NCI-H510A treated with DMSO at 0.1 percent for 48 hours (cell line): ENCODE measurements at regions not wholly inside any gene's neighbourhood (a gene's known extent, or its start where the extent isn't known, plus 50 kb on each side); places are given as distances from the start of the nearest gene placed in this dataset.

Experiments used
- DNase-seq: peaks from one replicate; lab custom pipeline; 2025; lab: John Stamatoyannopoulos, UW

DNA sequence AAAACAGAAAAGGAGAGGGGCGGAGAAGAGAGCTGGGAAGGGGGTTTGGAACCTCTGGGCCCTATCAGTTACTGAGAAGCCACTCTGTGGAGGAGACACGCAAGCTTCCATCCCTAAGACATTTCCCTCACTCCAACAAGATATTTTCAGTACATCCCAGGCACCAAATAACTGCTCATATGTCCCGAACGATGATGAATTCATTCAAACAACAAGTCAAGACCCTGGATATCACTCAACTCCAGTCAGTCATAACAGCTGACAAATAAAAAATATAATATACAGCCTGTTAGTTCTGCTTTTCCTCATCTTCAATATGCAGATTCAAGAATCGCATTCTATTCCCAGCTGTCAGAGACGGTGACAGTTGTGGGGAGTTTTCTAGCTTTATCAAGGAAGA lies 104.0 kb upstream of the ZFHX3 start:
- no peak for DNase-seq

DNA sequence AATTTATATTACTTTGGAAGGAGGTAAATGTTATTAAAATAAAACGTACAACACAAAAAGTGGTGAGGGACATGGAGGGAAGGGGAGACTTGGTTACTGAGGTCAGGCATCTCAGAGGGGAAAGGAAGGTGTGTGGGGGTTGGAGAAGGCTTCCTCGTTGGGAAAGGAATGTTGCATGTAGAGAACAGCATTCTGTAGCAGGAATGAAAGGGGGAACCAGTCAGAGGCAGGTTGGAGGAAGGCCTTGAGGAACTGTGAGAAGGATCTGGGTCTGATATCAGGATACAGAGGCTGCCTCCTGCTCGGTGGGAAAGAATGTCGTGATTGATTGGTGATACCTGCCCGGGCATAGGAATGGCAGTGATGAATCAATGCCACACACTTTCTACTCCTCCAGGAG lies 103.3 kb upstream of the ZFHX3 start:
- no peak for DNase-seq

DNA sequence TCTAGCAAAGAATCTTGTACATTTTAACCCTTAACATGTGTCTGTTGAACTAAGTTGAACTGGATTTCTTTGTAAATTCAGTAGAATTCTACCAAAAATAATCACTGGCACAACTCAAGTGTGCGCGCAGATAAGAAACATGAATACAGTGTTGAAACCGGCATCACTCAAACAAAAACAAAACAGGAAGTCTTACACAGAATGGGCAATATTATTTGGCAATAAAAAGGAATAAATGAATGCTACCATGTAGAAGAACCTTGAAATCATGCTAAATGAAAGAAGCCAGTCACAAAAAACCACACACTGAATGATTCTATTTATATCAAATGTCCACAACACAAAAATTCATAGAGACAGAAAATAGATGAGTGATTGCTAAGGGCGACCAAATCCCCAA lies 102.9 kb upstream of the ZFHX3 start:
- DNase-seq = no peak

DNA sequence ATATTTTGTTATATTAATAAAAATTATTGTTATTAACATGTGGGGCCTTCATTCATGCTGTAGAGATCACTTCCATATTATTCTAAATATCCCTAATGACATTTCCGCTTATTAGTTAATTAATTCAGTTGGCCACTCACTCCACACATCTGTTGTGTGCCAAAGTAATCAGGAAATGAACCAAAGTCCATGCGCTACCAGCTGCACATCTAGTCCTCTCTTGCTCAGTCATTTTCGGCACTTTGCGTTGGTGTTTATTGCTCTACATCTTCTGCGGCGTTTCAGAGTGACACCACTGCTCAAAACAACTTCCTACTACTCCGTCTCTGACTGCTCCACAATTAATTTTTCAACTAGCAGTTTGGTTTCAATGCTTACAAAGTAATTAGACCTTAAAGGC lies 101.4 kb upstream of the ZFHX3 start:
- DNase-seq = peak; percentile 70

DNA sequence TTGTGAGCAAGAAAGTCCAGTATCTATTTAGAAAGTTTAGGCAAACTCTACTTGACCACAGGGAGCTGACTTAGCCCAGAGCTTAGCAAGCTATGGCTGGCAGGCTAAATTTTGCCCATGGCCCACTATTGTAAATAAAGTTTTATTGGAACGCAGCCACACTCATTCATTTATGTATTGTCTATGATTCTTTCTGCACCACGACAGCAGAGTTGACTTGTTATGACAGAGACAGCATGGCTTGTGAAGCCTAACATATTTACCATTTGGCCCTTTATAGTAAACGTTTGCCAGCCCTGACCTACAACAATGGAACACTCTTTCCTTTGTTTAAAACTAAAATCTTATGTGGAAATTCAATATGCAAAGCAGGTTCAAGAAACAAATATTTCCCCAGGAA lies 100.0 kb upstream of the ZFHX3 start:
- no peak for DNase-seq

DNA sequence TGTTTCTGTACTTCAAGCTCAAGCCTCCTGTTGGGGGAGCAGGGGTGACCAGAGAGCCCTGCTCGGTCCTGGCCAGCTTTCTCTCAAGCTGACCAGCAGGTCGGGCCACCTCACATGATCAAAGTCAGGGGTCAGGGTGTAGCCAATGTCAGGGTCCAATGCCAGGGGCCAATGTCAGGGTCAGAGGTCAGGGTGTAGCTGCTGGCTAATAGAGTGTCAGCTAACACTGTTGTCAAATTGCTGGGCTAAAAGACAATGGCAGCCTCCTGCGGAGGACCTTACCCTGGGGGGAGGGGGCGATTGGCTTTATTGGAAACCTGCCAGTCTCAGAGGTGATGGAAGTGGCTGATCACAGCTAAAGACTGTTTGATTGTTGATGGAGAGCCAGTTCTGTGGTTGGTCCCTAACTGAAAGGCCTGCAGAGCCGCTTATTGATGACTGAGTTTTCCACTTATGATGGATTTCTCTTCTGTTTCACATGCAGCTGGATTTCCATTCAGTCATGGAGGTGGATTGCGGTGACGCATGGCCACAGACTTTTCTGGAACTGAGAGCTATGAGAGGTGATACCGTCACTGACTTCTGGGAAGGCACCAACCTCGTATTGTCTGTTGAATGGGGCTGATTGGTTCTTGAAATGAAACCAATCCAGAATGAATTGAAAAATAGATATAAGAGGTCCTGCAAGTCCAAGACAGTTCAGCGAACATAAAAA lies 97.4 kb upstream of the ZFHX3 start:
- no peak for DNase-seq

DNA sequence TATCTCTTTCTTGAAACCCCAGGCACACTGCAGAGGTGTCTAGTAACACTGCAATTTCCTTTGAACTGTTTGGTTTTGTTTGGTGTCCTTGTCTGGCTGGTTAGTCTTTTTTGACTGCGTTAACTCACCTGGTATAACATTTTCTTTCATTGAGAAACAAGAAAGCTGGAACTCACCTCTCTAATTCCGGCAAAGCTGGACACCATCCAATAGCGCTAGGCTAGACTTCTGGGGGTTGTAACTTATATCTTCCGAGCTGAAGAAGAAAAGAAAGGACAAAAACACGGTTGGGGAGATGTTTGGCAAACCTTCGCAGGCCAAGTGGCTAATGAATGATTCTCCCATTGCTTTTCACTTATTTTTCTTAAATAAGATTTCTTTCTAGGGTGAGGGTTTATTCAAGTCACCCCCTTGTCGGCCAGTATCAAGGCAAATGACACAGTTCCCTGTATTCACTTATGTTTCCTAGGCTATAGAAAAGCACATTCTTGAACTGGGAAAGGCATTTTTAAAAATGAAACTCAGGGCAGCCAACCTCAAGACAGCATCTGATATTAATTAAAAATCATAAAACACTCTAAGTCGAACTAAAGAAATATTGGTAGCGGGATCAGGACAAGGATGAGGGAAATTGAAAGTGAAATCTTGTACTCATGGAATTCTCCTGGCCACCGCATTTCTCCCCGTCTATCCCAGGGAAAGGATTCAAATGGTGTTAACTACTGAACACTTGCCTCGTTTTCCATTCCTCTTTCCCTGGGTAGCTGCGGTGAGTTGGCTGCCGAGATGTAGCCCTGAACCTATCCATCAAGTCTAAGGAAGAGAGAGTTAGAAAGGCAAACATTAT lies 95.9 kb upstream of the ZFHX3 start:
- no peak for DNase-seq

DNA sequence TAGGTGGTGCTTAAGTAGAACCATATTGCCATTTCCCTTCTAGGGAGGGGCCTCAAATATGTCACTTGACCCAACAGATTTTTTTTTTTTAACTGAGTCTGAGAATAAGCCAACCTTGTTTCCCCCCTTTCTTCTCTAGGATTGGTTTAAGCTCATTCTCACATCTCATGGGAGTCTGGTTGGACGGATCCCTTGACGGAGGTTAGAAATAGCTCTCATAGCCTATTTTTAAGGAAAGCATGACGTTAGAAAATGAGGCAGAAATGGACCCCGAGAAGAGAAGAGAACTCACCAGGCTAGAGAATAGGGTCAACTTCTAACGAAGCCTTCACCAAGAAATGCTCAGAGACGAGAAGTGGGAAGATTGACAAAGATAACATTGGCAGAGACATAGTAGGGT lies 95.1 kb upstream of the ZFHX3 start:
- no peak for DNase-seq

DNA sequence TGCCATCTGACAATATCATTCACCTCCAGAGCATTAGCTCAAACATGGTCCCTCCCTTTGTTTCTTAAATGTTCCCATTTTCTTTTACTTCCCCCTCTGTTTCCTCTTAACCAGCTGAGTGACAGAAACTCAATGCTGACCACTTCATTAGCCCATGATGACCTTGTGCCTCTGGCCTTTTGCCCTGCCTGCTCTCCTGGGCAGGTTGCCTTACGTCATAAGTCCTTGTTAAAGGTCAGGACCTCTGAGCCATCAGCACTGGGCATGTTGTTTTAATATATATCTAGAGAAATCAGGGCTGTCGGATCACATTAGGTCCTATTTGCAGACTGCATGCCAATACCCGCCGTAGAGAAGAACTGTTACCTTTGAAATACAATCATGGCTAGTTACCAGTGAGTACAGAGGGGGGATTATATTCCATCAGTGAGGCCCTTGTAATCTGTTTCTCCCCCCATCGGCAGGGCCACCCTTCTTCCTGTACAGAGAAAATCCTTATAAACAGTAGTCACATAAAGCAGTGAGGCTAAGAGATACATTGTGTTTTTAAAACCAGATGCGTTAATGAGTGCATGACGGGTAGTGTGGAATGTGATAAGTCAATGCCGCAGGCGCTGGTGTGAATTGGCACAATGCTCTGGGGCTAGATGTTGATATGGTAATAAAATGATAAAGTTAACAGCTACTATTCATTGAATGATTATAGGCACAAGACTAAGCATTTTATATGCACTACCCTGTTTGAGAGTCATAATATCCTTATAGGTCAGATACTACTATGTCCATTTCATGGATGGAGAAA lies 94.3 kb upstream of the ZFHX3 start:
- no peak for DNase-seq

DNA sequence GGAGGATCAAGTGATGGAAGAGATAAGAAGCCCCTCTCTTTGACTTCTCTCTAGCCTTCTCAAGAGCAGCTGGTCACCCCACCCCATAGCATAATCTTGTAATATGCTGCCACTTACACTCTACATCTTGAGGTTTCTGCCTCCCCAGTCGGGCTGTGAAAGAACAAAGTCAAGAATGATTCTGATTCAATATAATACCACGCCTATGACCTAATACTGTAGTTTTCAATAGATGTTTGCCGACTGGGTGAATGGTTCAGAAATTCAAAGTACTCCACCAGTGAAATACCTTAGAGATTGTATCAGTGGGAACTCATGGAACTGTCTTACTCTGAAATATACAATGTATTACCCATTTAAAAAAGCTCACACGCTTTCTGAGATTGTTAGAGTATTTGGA lies 93.0 kb upstream of the ZFHX3 start:
- DNase-seq = no peak

DNA sequence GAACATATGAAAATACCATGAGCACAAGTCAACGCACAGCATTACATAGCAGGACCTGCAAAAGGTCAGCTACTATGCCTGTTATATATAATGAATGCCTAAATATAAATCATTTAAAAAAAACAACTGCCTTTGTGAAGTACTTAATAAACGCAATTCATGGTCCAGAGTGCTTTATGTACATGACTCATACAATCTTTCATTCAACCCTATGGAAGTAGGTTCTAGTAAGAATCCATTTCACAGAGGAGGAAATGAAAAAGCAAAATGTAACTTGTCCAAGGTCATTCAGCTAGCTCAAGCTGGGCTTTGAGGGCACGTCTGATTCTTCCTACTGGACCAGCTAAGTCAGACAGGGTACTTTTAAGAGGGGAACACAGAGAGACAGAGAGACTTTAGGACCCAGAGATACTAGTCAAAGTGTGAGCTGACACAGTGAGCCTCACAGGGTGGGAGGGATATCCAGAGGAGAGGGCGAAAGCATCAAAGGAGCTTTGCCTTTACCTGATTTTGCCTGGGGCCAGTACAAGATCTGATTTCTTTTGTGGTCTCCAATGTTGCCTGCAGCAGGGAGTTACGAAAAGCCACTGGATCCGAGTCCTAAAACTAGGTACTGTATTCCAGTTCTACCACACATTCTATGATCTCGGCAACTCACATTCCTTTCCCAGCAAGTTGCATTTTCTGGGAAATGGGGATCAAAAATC lies 83.4 kb upstream of the ZFHX3 start:
- no peak for DNase-seq

DNA sequence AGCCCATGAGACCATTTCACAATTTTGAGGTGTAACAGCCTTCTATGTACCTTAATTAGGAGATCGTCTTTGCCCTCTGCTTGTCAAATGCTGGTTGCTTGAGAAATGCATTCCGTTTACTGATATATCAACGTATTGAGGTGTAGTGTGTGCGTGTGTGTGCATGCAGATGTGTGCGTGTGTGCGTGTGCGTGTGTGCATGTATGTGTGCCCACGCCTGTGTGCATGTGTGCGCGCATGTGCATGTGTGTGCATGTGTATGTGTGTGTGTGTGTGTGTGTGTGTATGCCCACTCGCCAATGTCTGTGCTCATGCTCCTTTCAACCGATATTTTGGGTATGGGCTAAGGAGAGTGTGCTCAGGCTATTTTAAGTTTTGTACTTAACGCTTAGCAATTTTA lies 81.5 kb upstream of the ZFHX3 start:
- DNase-seq = no peak

DNA sequence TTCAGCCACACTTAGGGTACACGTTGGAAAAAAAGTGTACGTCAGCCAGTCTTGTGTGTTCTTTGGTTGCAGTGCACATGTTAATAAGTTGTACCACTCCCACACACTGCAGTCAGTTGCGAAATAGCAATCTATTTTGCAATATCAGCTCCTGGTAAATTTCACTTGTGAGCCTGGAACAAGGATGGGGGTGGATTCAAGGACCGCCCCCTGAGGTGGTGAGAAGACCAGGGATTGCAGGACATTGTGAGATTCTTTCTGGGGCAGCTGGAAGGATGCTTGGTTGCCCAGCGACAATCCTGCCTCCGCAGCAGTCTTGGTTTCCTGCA lies 78.6 kb upstream of the ZFHX3 start:
- DNase-seq = no peak

DNA sequence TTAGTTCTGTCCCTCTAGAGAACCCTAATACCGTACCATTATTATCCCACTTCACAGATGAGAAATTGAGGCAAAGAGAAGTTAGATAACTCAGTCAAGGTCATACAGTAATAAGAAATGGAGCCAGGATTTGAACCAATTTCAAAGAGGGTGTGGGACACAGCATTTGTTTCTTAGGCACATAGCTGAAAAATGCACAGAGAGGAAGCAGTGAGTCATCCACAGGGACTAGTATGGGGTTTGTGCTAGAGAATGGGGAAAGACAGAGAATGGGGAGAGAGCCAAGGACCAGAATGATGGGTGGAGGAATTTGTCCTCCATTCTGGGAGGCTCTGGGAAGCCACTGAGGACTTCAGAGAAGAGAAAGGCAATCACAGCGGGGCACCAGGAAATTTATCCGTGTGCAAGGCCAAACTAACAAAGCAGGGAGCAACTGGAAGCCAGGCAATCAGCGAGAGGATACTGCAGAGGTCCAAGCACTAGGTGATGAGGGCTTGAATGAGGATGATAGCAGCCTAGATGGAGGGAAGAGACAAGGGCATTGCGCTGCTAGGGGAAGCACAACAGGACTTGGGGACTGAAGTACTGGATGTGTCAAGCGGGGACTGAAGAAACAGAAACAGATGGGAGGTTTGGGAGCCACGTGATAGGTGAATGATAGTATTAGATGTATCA lies 78.1 kb upstream of the ZFHX3 start:
- DNase-seq = no peak

DNA sequence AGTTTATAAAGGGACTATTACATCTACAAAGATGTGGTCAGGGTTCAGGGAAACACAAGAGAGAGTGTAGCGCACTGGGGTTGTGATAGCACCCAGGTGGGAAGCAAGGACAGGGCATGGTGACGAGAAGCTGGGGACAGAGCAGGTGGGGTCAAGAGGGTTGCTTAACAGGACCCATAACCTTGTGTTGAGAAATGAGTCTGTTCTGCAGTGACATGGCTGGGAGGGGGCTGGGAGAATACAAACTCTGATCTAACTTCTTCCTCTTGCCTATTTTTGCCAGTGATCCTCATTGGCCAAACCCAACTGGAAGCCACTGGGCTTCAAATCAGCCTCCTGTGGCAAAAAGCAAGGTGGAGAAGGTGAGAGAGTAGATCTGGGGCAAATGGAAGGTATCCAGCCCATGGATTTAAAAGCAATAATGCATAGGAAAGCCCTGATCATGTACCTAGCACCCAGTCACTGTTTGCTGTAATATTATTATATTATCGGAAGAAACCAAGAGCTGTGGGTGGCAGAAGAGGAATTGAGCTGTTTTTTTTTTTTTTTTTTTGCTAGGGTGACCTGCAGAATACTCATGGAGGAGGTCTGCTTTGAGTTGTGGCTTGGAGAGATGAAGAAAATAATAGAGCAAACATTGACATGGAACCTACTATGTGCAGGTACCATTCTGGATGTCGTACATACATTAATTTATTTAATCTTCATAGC lies 76.9 kb upstream of the ZFHX3 start:
- no peak for DNase-seq

DNA sequence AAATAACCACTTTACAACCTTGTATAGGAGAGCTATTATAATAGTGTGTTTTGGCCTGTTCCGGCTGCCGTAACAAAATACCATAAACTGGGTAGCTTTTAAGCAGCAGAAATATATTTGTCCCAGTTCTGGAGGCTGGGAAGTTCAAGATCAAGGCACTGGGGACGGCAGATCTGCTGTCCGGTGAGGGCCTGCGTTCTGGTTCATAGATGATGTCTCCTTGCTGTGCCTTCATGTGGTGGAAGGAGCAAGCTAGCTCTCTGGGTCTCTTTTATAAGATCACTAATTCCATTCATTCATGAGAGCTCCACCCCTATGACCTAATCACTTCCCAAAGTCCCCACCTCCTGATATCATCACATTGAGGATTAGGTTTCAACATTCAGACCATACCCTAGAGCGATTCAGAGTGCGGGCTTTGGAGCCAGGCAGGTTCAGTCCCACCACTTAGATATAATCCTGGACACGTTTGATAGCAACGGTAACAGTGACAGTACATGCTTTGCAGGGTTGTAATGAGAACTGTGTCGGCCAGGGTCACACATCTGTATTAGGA lies 76.2 kb upstream of the ZFHX3 start:
- no peak for DNase-seq

DNA sequence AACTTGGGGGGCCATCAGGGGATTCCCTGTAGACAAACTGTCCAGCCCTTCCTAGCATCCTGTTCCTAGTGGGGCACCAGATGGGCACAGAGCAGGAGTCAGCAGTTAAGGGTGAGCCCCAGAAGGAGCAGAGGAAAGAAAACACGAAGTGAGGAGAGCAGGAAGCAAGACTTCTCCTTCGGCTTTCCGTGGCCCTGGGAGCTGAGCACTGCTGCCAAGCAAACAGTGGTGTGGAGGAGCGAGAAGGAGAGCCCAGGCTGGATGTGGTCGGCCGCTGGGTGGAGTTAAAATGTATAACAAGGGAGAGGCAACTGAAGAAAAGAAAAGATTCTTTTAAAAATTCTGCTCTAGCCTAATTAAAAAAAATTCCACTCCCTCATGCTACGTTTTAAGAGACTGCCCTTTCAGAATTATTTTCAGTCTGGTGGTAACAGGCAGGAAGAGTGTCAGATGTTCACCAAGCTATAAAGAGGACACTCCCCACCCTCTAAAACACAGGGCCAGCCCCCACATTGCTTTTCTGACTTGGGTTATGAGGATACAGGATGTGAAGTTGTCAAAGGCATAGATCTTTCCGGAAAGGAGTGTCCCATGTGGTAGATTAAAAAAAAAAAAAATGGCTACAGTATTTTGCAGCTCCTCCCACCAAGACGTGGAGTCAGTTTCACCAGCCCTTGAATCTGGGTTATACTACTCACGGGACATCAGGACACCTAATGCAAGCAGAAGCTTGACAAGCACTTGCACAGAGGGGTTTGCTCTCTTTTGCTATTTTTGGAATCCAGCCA lies 74.9 kb upstream of the ZFHX3 start:
- DNase-seq = no peak

DNA sequence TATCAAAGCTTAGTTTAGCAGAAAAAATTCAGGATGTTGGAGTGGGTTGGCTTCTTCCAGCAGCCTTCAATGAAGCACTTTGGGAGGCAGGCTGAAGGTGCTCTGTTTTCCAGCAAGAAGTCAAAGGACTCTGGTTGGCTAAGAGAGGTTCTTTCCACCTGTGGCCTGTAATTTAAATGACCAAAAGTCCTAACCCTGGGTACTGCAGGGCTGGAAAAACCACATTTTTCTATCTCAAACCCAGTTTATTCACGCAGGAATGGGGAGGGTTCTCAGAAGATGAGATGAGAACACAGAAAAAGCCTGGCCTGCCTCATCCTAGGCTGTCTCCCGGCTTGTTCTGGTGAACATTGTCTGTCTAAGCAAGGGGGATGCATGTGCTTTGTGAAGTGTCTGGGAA lies 68.6 kb upstream of the ZFHX3 start:
- no peak for DNase-seq

DNA sequence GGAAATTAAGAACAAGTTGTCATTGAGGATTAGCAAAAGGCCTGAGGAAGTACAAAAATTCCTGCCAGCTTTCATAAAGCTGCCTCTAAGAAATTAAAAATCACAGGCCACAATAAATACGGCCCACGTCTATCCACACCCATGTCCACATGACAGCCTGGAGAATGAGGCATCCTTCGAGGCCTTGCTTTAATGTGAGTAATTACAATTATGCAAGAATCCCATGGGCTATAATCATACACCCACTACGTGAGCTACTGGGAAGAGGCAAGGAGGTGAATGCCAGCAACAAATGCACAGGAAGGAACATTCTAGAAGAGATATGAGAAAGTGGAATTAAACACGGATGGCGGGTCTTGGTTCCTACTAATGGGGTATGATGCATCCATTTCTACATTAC lies 65.4 kb upstream of the ZFHX3 start:
- DNase-seq = no peak
